Upper lobe of left lung (tissue), 6 donors: ENCODE measurements at regions not wholly inside any gene's neighbourhood (a gene's known extent, or its start where the extent isn't known, plus 50 kb on each side); places are given as distances from the start of the nearest gene placed in this dataset.

ENCODE experiments used
- ATAC-seq, 2 donors: fragments of 200-7000 bp; cut with Tn5 transposase; one replicate each; pipeline ENCODE4 v1.9.1; 2022; ENCODE audit warnings: mild to moderate bottlenecking in 2 of 2, moderate library complexity in 2 of 2; ENCODE audit not compliant: low FRiP score in 2 of 2
- DNase-seq, 2 donors: peaks; one replicate each; pipeline ENCODE4 v3.0.0-alpha.2; 2019 to 2020
- H3K27ac ChIP-seq, 4 donors: fragments of 200-600 bp; sonication (generic); one replicate each; pipeline ENCODE4 v1.5.1; 2016 to 2019
- H3K27me3 ChIP-seq, 4 donors: fragments of 200-600 bp; sonication (generic); one replicate each; pipeline ENCODE4 v1.5.1; 2017 to 2019
- H3K36me3 ChIP-seq, 4 donors: fragments of 200-600 bp; sonication (generic); one replicate each; pipeline ENCODE4 v1.5.1; 2016 to 2019
- H3K4me1 ChIP-seq, 4 donors: fragments of 200-600 bp; sonication (generic); one replicate each; pipeline ENCODE4 v1.5.1; 2018 to 2019
- H3K4me3 ChIP-seq, 4 donors: fragments of 200-600 bp; sonication (generic); one replicate each; pipeline ENCODE4 v1.5.1; 2017 to 2019; ENCODE audit warnings: mild to moderate bottlenecking in 2 of 4, moderate library complexity in 1 of 4
- H3K9me3 ChIP-seq, 4 donors: fragments of 200-600 bp; sonication (generic); one replicate each; pipeline ENCODE4 v1.5.1; 2018 to 2019
- CTCF ChIP-seq, 6 experiments: fragments of 450-650 bp in 4 of 6; fragments of 200-600 bp in 2 of 6; sonication (generic) in 2 of 6; IDR thresholded peaks; one replicate each; pipeline ENCODE4 v1.5.1; 2016 to 2019; ENCODE audit warnings: antibody characterized with exemption in 6 of 6
- EP300 ChIP-seq, 4 donors: sonication (generic); formaldehyde crosslinking; IDR thresholded peaks; one replicate each; pipeline ENCODE4 v1.5.1; 2017; ENCODE audit warnings: antibody characterized with exemption in 4 of 4, control low read depth in 2 of 4
- POLR2A ChIP-seq, 4 donors: fragments of 450-650 bp; IDR thresholded peaks; one replicate each; pipeline ENCODE4 v1.5.1; 2016 to 2017; ENCODE audit warnings: antibody characterized with exemption in 4 of 4, mild to moderate bottlenecking in 2 of 4
- POLR2AphosphoS5 ChIP-seq, 2 donors: sonication (generic); formaldehyde crosslinking; IDR thresholded peaks; one replicate each; pipeline ENCODE4 v1.5.1; 2017; ENCODE audit warnings: antibody characterized with exemption in 2 of 2
- WGBS, 2 donors: methylation state at CpG; one replicate each; pipeline ENCODE4 v1.1.5; 2017 to 2018; 5-methylcytosine and 5-hydroxymethylcytosine counted together
- donor health status: DM: no; HTN: no; CAD: no; lungs with moderate emphysema.
- donor health status: DM: no; HTN: yes; CAD: no; lungs with severe emphysema.

DNA sequence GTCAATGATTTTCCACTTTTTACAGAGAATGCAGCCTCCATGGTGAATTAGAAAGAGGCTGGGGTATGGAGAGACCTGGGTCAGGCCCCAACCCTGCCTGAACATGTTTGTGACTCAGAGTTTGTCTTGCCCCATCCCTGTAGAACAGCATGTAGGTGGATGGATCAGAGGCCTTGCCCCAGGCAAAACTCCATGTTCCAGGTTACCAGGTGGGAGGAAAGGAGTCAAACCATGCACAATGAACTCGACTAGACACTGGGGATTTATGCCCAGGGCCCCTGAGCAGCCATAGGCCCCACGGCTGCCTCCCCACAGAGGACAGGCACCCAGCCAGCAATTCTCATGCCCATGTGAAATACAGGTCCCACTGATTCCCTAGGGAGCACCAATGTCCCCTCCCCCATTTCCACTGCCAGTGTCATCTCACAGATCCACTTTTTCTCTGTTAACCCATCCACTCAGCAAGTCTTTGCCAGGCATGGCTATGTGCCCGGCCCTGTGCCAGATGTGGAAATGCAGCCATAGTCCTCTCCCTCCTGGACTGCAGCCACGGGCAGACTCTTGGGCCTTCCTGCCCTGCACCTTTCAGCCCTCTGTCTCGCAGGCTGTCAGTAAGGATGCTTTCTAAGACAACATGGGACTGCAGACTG is 737.8 kb upstream of the HS6ST1 start:
- H3K27ac ChIP-seq: no peak overlapping the region
- H3K4me3 ChIP-seq: no peak overlapping the region
- H3K9me3 ChIP-seq: no peaks in the 10 kb centered on the region
- ATAC-seq (peak in 1 of 2 donors; percentile 11), DNase-seq (no peak)
- H3K36me3 ChIP-seq: no peaks in the 10 kb centered on the region
- no peaks in the 10 kb centered on the region for H3K4me1 ChIP-seq
- TF ChIP-seq POLR2AphosphoS5 (IDR thresholded peaks at IDR 0.05): no peak
- TF ChIP-seq EP300 (IDR thresholded peaks at IDR 0.05): no peak
- no peaks in the 10 kb centered on the region for H3K27me3 ChIP-seq
- 56 to 70% methylated on average over 2 to 5 of the region's 5 CpGs for WGBS, 2 donors

DNA sequence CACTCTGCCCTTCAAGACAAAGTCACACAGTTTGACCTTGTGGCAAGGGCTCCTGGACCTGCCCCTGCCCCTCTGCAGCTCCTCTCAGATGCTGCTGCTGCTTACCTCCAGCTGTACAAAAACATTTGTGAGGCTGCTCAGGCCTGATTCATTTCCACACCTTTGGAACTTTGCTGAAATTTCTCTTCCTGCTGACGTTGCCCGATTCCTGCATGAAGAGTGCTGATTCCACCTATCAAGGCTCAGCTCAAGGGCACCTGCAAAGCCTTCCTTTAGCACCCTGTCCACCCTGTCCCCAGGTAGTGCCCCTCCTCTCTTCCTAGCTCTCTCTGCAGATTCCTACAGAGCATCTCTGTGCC is 738.3 kb upstream of the HS6ST1 start:
- H3K27ac ChIP-seq: no peak overlapping the region
- ATAC-seq (no peak), DNase-seq (no peak)
- WGBS, 2 donors: 84 to 95% methylated on average over 2 of the region's 2 CpGs
- no peaks in the 10 kb centered on the region for H3K36me3 ChIP-seq
- H3K4me3 ChIP-seq: no peak overlapping the region
- H3K27me3 ChIP-seq: no peaks in the 10 kb centered on the region
- no peaks in the 10 kb centered on the region for H3K9me3 ChIP-seq
- TF ChIP-seq CTCF (IDR thresholded peaks at IDR 0.05): no peak
- TF ChIP-seq POLR2AphosphoS5 (IDR thresholded peaks at IDR 0.05): no peak
- TF ChIP-seq POLR2A (IDR thresholded peaks at IDR 0.05): no peak
- no peak for TF ChIP-seq EP300 (IDR thresholded peaks at IDR 0.05)
- no peaks in the 10 kb centered on the region for H3K4me1 ChIP-seq

- Histone ChIP-seq H3K9me3 (no peaks in the 10 kb centered on the region), H3K27me3 (no peaks in the 10 kb centered on the region), H3K27ac (no peak overlapping the region), H3K36me3 (no peaks in the 10 kb centered on the region), H3K4me1 (no peaks in the 10 kb centered on the region), H3K4me3 (no peak overlapping the region)
- WGBS, 2 donors: 68 to 80% methylated on average over 4 to 5 of the region's 5 CpGs
- no peak for DNase-seq
- ATAC-seq: no peak
- no peak for TF ChIP-seq POLR2A (IDR thresholded peaks at IDR 0.05)
- no peak for TF ChIP-seq EP300 (IDR thresholded peaks at IDR 0.05)
- TF ChIP-seq CTCF (IDR thresholded peaks at IDR 0.05): no peak
- TF ChIP-seq POLR2AphosphoS5 (IDR thresholded peaks at IDR 0.05): no peak
Measured at GRCh38 chr2:129058981-129059380, 740.3 kb upstream of the HS6ST1 start.

DNA sequence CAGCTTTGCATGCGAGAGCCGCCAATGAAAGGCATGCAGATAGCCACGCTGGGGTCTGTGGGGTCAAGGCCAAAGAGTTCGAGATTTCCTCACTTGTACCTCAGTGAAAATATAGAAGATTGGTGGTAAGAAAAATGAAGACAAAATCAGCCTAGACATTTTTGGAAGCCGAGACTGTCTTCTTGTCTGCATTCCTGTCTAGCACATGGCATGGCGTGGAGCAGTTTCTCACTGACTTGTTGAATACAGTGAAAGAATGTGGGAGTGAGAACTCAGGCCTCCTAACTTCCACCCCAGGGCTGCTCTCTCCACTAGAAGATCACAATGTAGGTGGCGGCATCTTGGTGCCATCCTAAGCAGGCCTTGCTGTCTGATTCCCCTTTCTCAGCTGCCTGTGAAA is 740.8 kb upstream of the HS6ST1 start:
- H3K36me3 ChIP-seq: no peaks in the 10 kb centered on the region
- H3K4me1 ChIP-seq: no peaks in the 10 kb centered on the region
- TF ChIP-seq CTCF (IDR thresholded peaks at IDR 0.05): no peak
- TF ChIP-seq POLR2A (IDR thresholded peaks at IDR 0.05): no peak
- TF ChIP-seq EP300 (IDR thresholded peaks at IDR 0.05): no peak
- no peak for TF ChIP-seq POLR2AphosphoS5 (IDR thresholded peaks at IDR 0.05)
- H3K27me3 ChIP-seq: no peaks in the 10 kb centered on the region
- DNase-seq: no peak
- ATAC-seq: no peak
- no peak overlapping the region for H3K4me3 ChIP-seq
- no peak overlapping the region for H3K27ac ChIP-seq
- no peaks in the 10 kb centered on the region for H3K9me3 ChIP-seq
- WGBS, 2 donors: 83 to 92% methylated on average over 7 of the region's 7 CpGs

GRCh38 chr2:129061069-129061768 is 742.6 kb upstream of the HS6ST1 start:
- Histone ChIP-seq H3K4me3 (no peak overlapping the region), H3K27me3 (no peaks in the 10 kb centered on the region), H3K4me1 (no peaks in the 10 kb centered on the region), H3K9me3 (no peaks in the 10 kb centered on the region), H3K36me3 (no peaks in the 10 kb centered on the region), H3K27ac (no peak overlapping the region)
- DNase-seq: no peak
- TF ChIP-seq EP300 (IDR thresholded peaks at IDR 0.05) (no peak), CTCF (IDR thresholded peaks at IDR 0.05) (no peak), POLR2AphosphoS5 (IDR thresholded peaks at IDR 0.05) (no peak), POLR2A (IDR thresholded peaks at IDR 0.05) (no peak)
- WGBS, 2 donors: 72 to 76% methylated on average over 4 to 5 of the region's 5 CpGs
- ATAC-seq: no peak
